NCI-H2171 (cell line): ENCODE measurements at regions not wholly inside any gene's neighbourhood (a gene's known extent, or its start where the extent isn't known, plus 50 kb on each side); places are given as distances from the start of the nearest gene placed in this dataset.
"Not testable (repeated sequence)": the region's sequence is repeated elsewhere in the genome, so short reads cannot be mapped to it uniquely, and the experiment has no call there.

ENCODE experiments used
- DNase-seq: peaks from one replicate; lab custom pipeline; 2025; lab: John Stamatoyannopoulos, UW

GRCh38 chr5:40134883-40135520 is 544.7 kb upstream of the PTGER4 start:
- no peak for DNase-seq

- no peak for DNase-seq
Observed at GRCh38 chr5:40124367-40124766, 555.3 kb upstream of the PTGER4 start.

GRCh38 chr5:40121236-40121635 is 558.5 kb upstream of the PTGER4 start:
- no peak for DNase-seq

GRCh38 chr5:40112875-40113274 is 566.8 kb upstream of the PTGER4 start:
- DNase-seq, result no peak

GRCh38 chr5:40111036-40111435 is 568.7 kb upstream of the PTGER4 start:
- not testable (repeated sequence) for DNase-seq

GRCh38 chr5:40108764-40109390 is 570.8 kb upstream of the PTGER4 start:
- not testable (repeated sequence) for DNase-seq

- not testable (repeated sequence) for DNase-seq
Observed at GRCh38 chr5:40107786-40108185, 571.9 kb upstream of the PTGER4 start.

- DNase-seq, result no peak
Observed at GRCh38 chr5:40106847-40107246, 572.9 kb upstream of the PTGER4 start.

GRCh38 chr5:40098313-40098712 is 581.4 kb upstream of the PTGER4 start:
- DNase-seq, result no peak

GRCh38 chr5:40093550-40093949 is 586.2 kb upstream of the PTGER4 start:
- DNase-seq, result no peak

- no peak for DNase-seq
Observed at GRCh38 chr5:40089269-40089668, 590.4 kb upstream of the PTGER4 start.

- no peak for DNase-seq
Observed at GRCh38 chr5:40084614-40085013, 595.1 kb upstream of the PTGER4 start.

GRCh38 chr5:40082313-40082712 is 597.4 kb upstream of the PTGER4 start:
- DNase-seq, result no peak

GRCh38 chr5:40080191-40080590 is 599.5 kb upstream of the PTGER4 start:
- DNase-seq, result no peak

GRCh38 chr5:40078898-40079575 is 600.7 kb upstream of the PTGER4 start:
- DNase-seq, result no peak

- no peak for DNase-seq
Observed at GRCh38 chr5:40074826-40075225, 604.9 kb upstream of the PTGER4 start.

- no peak for DNase-seq
Observed at GRCh38 chr5:40073927-40074326, 605.8 kb upstream of the PTGER4 start.

GRCh38 chr5:40071870-40072269 is 607.8 kb upstream of the PTGER4 start:
- DNase-seq, result no peak

- no peak for DNase-seq
Observed at GRCh38 chr5:40066616-40067015, 613.1 kb upstream of the PTGER4 start.

- no peak for DNase-seq
Observed at GRCh38 chr5:40052808-40053207, 626.9 kb upstream of the PTGER4 start.

GRCh38 chr5:40046792-40047191 is 622.0 kb upstream of the DAB2 start:
- DNase-seq, result no peak

GRCh38 chr5:40045429-40045828 is 620.6 kb upstream of the DAB2 start:
- DNase-seq, result no peak

- DNase-seq, result no peak
Observed at GRCh38 chr5:40043916-40044315, 619.1 kb upstream of the DAB2 start.
